Muscle layer of colon (tissue), 2 donors: ENCODE measurements at regions not wholly inside any gene's neighbourhood (a gene's known extent, or its start where the extent isn't known, plus 50 kb on each side); places are given as distances from the start of the nearest gene placed in this dataset.

Experiments used
- H3K27ac ChIP-seq: one replicate; pipeline ENCODE4 v1.7.0; 2013; ENCODE audit warnings: low read depth, mild to moderate bottlenecking, low read length, moderate library complexity
- H3K27me3 ChIP-seq, 2 donors: one replicate each; pipeline ENCODE4 v1.7.0; 2013; ENCODE audit warnings: low read length in 2 of 2, mild to moderate bottlenecking in 2 of 2; ENCODE audit not compliant: insufficient read depth in 2 of 2, control insufficient read depth in 1 of 2
- H3K36me3 ChIP-seq: one replicate; pipeline ENCODE4 v1.7.0; 2013; ENCODE audit warnings: mild to moderate bottlenecking, low read length; ENCODE audit not compliant: insufficient read depth
- H3K4me1 ChIP-seq: one replicate; pipeline ENCODE4 v1.7.0; 2013; ENCODE audit warnings: mild to moderate bottlenecking, low read length; ENCODE audit not compliant: insufficient read depth
- H3K4me3 ChIP-seq, 2 donors: one replicate each; pipeline ENCODE4 v1.7.0; 2013; ENCODE audit warnings: low read length in 2 of 2, low read depth in 1 of 2, mild to moderate bottlenecking in 1 of 2, moderate library complexity in 1 of 2
- H3K9ac ChIP-seq: one replicate; pipeline ENCODE4 v1.7.0; 2013; ENCODE audit warnings: low read length
- H3K9me3 ChIP-seq: one replicate; pipeline ENCODE4 v1.7.0; 2013; ENCODE audit warnings: mild to moderate bottlenecking, low read length
- donor health status: abdominal sarcoma.
- donor health status: Adenocarcinoma of cecum.

DNA sequence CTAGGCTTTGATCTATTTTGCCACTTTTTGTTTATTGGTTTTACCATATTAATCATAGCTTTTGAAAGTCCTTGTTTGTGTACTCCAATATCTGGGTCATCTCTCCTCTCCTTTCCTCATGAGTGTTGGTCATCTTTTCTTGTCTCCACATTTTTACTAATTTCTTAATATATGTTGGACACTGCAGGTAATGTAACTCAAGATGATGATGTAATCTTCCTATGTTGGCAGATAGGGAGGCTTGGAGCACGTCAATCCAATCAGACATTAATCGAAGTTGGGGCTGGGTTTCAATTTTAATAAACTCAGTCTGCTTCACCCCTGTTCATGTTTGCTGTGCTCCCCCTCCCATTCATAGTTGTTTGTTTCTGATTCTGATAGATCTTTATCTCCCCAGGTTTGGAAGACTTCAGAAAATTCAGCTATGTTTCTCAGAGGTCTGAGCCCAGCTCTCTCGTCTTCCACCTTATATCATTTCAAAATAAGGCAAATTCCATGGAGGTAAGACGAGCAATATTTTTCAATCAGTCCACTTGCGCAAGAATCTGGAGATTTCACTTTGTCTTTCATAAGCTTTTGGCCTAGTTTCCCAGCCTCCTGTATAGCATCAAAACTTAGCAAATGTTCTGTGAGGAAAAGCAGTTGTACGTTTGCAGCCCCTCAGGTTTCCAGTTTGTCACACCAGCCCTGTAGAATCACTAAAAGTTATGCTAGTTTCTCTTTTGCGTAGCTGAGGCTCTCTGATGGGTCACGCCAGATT is 504.1 kb downstream of the TMTC2 start:
- Histone ChIP-seq H3K27ac (no peak overlapping the region), H3K9me3 (no peaks in the 10 kb centered on the region), H3K4me1 (no peaks in the 10 kb centered on the region), H3K9ac (no peak overlapping the region), H3K27me3 (no peaks in the 10 kb centered on the region), H3K4me3 (no peak overlapping the region), H3K36me3 (no peaks in the 10 kb centered on the region)

- H3K36me3 ChIP-seq: no peaks in the 10 kb centered on the region
- no peaks in the 10 kb centered on the region for H3K4me1 ChIP-seq
- H3K9me3 ChIP-seq: no peaks in the 10 kb centered on the region
- H3K9ac ChIP-seq: no peak overlapping the region
- H3K27ac ChIP-seq: no peak overlapping the region
- no peak overlapping the region for H3K4me3 ChIP-seq
- H3K27me3 ChIP-seq: no peaks in the 10 kb centered on the region
Observed at GRCh38 chr12:83186419-83186818, 499.7 kb downstream of the TMTC2 start.

DNA sequence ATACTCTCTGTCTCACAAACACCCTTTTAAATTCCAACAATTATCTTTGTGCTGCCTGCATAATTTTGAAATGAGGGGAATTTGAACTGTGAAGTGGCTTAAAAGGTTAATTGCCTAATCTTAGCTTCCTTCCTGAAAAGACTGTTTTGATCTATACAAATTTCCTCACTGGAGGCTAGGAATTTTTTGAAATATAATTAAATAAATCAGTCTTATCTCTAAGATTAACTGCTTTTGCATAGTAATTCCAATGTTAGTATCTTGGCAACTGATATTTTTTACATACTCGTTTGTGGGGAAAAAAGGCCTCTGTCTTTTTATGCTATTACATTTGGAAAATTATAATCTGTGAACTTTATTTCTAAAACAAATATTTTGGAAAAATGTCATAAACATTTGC is 498.5 kb downstream of the TMTC2 start:
- Histone ChIP-seq H3K36me3 (no peaks in the 10 kb centered on the region), H3K4me3 (no peak overlapping the region), H3K4me1 (no peaks in the 10 kb centered on the region), H3K27ac (no peak overlapping the region), H3K27me3 (no peaks in the 10 kb centered on the region), H3K9me3 (no peaks in the 10 kb centered on the region), H3K9ac (no peak overlapping the region)
